Neuronal stem cell (in vitro differentiated cells): ENCODE measurements at regions not wholly inside any gene's neighbourhood (a gene's known extent, or its start where the extent isn't known, plus 50 kb on each side); places are given as distances from the start of the nearest gene placed in this dataset.
A peak's percentile ranks its signal among the peaks of the same experiment; 100 is the strongest.

ENCODE experiments used
- DNase-seq: peaks from one replicate; pipeline ENCODE4 v3.0.0-alpha.2; 2013; ENCODE audit warnings: low spot score
- H2AFZ ChIP-seq: one replicate; pipeline ENCODE4 v1.6.1; 2013; ENCODE audit warnings: mild to moderate bottlenecking, low read length, inconsistent platforms
- H2AK5ac ChIP-seq: 2 replicates; pipeline ENCODE4 v1.6.1; 2013; ENCODE audit warnings: low read depth, mild to moderate bottlenecking, inconsistent platforms, low read length, moderate library complexity, mixed read lengths
- H2BK120ac ChIP-seq: 2 replicates; pipeline ENCODE4 v1.6.1; 2013; ENCODE audit warnings: low read depth, mild to moderate bottlenecking, inconsistent platforms, low read length, moderate library complexity, mixed read lengths
- H2BK12ac ChIP-seq: one replicate; pipeline ENCODE4 v1.6.1; 2013; ENCODE audit warnings: low read length, inconsistent platforms
- H2BK15ac ChIP-seq: 2 replicates; pipeline ENCODE4 v1.6.1; 2013; ENCODE audit warnings: mild to moderate bottlenecking, low read length, inconsistent platforms, mixed read lengths
- H2BK5ac ChIP-seq: one replicate; pipeline ENCODE4 v1.6.1; 2013; ENCODE audit warnings: inconsistent platforms, mild to moderate bottlenecking, low read length, moderate library complexity
- H3K14ac ChIP-seq: one replicate; pipeline ENCODE4 v1.6.1; 2013; ENCODE audit warnings: low read length, inconsistent platforms
- H3K18ac ChIP-seq: 2 replicates; pipeline ENCODE4 v1.6.1; 2013; ENCODE audit warnings: low read length, inconsistent platforms
- H3K23ac ChIP-seq: 2 replicates; pipeline ENCODE4 v1.6.1; 2013; ENCODE audit warnings: low read depth, mild to moderate bottlenecking, mixed read lengths, low read length, inconsistent platforms; ENCODE audit not compliant: poor library complexity
- H3K27ac ChIP-seq: replicated peaks from 3 replicates; pipeline ENCODE4 v1.5.1; 2013; ENCODE audit warnings: low read length, inconsistent platforms
- H3K27me3 ChIP-seq, 3 experiments: 2 replicates each; pipeline ENCODE4 v1.6.1; 2013; ENCODE audit warnings: low read length in 3 of 3, mild to moderate bottlenecking in 2 of 3, inconsistent platforms in 1 of 3, low read depth in 1 of 3, mixed read lengths in 1 of 3, moderate library complexity in 1 of 3; ENCODE audit not compliant: control insufficient read depth in 3 of 3, insufficient read depth in 3 of 3
- H3K36me3 ChIP-seq, 2 donors: replicated peaks in 1 of 2; 2 replicates each; pipeline ENCODE4 v1.6.1; 2013; ENCODE audit warnings: low read length in 2 of 2; ENCODE audit not compliant: control insufficient read depth in 2 of 2, insufficient read depth in 2 of 2
- H3K4ac ChIP-seq: 2 replicates; pipeline ENCODE4 v1.6.1; 2013; ENCODE audit warnings: inconsistent platforms, mild to moderate bottlenecking, low read length, moderate library complexity
- H3K4me1 ChIP-seq, 2 donors: 1 replicate in 1 of 2; 2 replicates in 1 of 2; pipeline ENCODE4 v1.6.1; 2013; ENCODE audit warnings: low read length in 2 of 2, low read depth in 1 of 2; ENCODE audit not compliant: control insufficient read depth in 2 of 2, insufficient read depth in 1 of 2
- H3K4me2 ChIP-seq: one replicate; pipeline ENCODE4 v1.6.1; 2013; ENCODE audit warnings: mild to moderate bottlenecking, low read length, inconsistent platforms; ENCODE audit not compliant: insufficient read depth, poor library complexity, severe bottlenecking
- H3K4me3 ChIP-seq, 2 donors: 2 replicates each; pipeline ENCODE4 v1.5.1; 2013; ENCODE audit warnings: low read length in 2 of 2, mild to moderate bottlenecking in 2 of 2, inconsistent platforms in 1 of 2, moderate library complexity in 1 of 2
- H3K79me1 ChIP-seq: one replicate; pipeline ENCODE4 v1.6.1; 2013; ENCODE audit warnings: low read depth, mild to moderate bottlenecking, inconsistent platforms, low read length, moderate library complexity
- H3K9ac ChIP-seq: one replicate; pipeline ENCODE4 v1.6.1; 2013; ENCODE audit warnings: mild to moderate bottlenecking, low read depth, low read length, inconsistent platforms; ENCODE audit not compliant: poor library complexity
- H3K9me3 ChIP-seq, 2 donors: replicated peaks in 1 of 2; 2 replicates each; pipeline versions ENCODE3 to v1.6.1; 2013; ENCODE audit warnings: low read length in 2 of 2, mild to moderate bottlenecking in 2 of 2, inconsistent platforms in 1 of 2, low read depth in 1 of 2, mixed read lengths in 1 of 2, moderate library complexity in 1 of 2; ENCODE audit not compliant: control insufficient read depth in 2 of 2, insufficient read depth in 1 of 2
- H4K8ac ChIP-seq: one replicate; pipeline ENCODE4 v1.6.1; 2013; ENCODE audit warnings: low read depth, mild to moderate bottlenecking, inconsistent platforms, low read length, moderate library complexity
- H4K91ac ChIP-seq: one replicate; pipeline ENCODE4 v1.6.1; 2013; ENCODE audit warnings: low read length, low read depth, mild to moderate bottlenecking, inconsistent platforms; ENCODE audit not compliant: poor library complexity
- WGBS, 2 donors: extraction: QIAGEN DNeasy Blood & Tissue Kit; methylation state at CpG; one replicate each; pipeline ENCODE4 v1.1.7; 2013; ENCODE audit warnings: missing lambda C conversion rate in 2 of 2, mixed read lengths in 1 of 2; ENCODE audit not compliant: insufficient read length in 2 of 2, insufficient replicate concordance in 1 of 2; ENCODE audit errors: extremely low coverage in 2 of 2; 5-methylcytosine and 5-hydroxymethylcytosine counted together

DNA sequence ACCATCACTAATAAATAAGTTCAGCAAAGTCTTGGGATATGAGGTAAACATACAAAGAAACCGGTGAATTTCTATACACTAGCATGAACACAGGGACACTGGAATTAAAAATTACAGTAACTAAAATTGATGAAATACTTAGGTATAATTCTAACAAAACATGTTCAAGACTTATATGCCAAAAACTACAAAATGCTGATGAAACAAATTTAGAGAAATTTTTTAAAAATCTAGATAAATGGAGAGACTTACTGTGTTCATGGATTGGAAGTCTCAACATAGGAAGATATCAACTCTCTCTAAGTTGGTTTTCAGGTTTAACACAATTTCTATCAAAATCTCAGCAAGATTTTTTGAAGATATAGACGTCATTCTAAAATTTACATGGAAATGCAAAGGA is 128.8 kb upstream of the RET start:
- Histone ChIP-seq H3K18ac (no peak overlapping the region), H2BK12ac (no peak overlapping the region), H2BK15ac (no peak overlapping the region), H3K36me3 (no peaks in the 10 kb centered on the region), H3K4me3 (no peak overlapping the region), H2BK120ac (no peak overlapping the region), H4K8ac (no peak overlapping the region), H3K14ac (no peak overlapping the region), H3K79me1 (no peaks in the 10 kb centered on the region), H3K4me2 (no peak overlapping the region), H3K4ac (no peak overlapping the region), H3K27me3 (peaks cover 0 to 9% (median 7%) of the 10 kb centered on the region in 3 experiments), H3K27ac (no peak overlapping the region), H2BK5ac (no peak overlapping the region), H3K4me1 (peaks cover 0 to 9% of the 10 kb centered on the region in 2 donors), H2AFZ (no peak overlapping the region), H4K91ac (no peak overlapping the region), H3K9ac (no peak overlapping the region), H2AK5ac (no peak overlapping the region), H3K23ac (no peak overlapping the region), H3K9me3 (no peaks in the 10 kb centered on the region)
- no CpG with 5 or more reads among the region's 2 CpGs for WGBS, 2 donors
- DNase-seq = no peak

- Histone ChIP-seq H3K36me3 (no peaks in the 10 kb centered on the region), H2AFZ (no peak overlapping the region), H2BK120ac (no peak overlapping the region), H3K79me1 (no peaks in the 10 kb centered on the region), H4K91ac (no peak overlapping the region), H3K4me3 (no peak overlapping the region), H3K23ac (no peak overlapping the region), H3K4me1 (peaks cover 0 to 10% of the 10 kb centered on the region in 2 donors), H3K9me3 (no peaks in the 10 kb centered on the region), H3K9ac (no peak overlapping the region), H3K14ac (no peak overlapping the region), H3K18ac (no peak overlapping the region), H2BK15ac (no peak overlapping the region), H3K27me3 (peaks cover 0 to 9% (median 7%) of the 10 kb centered on the region in 3 experiments), H2BK5ac (no peak overlapping the region), H2AK5ac (no peak overlapping the region), H3K27ac (no peak overlapping the region), H3K4ac (no peak overlapping the region), H3K4me2 (no peak overlapping the region), H2BK12ac (no peak overlapping the region), H4K8ac (no peak overlapping the region)
- no CpG with 5 or more reads among the region's 2 CpGs for WGBS, 2 donors
- no peak for DNase-seq
Observed at GRCh38 chr10:42949287-42949686, 127.6 kb upstream of the RET start.

GRCh38 chr10:42950606-42951485 is 126.0 kb upstream of the RET start:
- Histone ChIP-seq H3K27me3 (peaks cover 0 to 9% (median 7%) of the 10 kb centered on the region in 3 experiments), H3K18ac (peak overlapping the region; percentile 91), H3K9me3 (no peaks in the 10 kb centered on the region), H3K23ac (no peak overlapping the region), H4K91ac (no peak overlapping the region), H2BK5ac (no peak overlapping the region), H3K4me2 (no peak overlapping the region), H2BK120ac (peak overlapping the region; percentile 72), H2BK15ac (peak overlapping the region; percentile 94), H2AFZ (no peak overlapping the region), H2AK5ac (peak overlapping the region; percentile 74), H3K4me1 (peaks cover 0 to 10% of the 10 kb centered on the region in 2 donors), H4K8ac (no peak overlapping the region), H3K79me1 (no peaks in the 10 kb centered on the region), H3K36me3 (no peaks in the 10 kb centered on the region), H3K27ac (no peak overlapping the region), H3K14ac (peak overlapping the region; percentile 21), H3K4me3 (peak overlapping the region in 1 of 2 donors; percentile 66), H3K9ac (peak overlapping the region; percentile 44), H3K4ac (no peak overlapping the region), H2BK12ac (no peak overlapping the region)
- WGBS, 2 donors = no CpG with 5 or more reads among the region's 27 CpGs
- no peak for DNase-seq

DNA sequence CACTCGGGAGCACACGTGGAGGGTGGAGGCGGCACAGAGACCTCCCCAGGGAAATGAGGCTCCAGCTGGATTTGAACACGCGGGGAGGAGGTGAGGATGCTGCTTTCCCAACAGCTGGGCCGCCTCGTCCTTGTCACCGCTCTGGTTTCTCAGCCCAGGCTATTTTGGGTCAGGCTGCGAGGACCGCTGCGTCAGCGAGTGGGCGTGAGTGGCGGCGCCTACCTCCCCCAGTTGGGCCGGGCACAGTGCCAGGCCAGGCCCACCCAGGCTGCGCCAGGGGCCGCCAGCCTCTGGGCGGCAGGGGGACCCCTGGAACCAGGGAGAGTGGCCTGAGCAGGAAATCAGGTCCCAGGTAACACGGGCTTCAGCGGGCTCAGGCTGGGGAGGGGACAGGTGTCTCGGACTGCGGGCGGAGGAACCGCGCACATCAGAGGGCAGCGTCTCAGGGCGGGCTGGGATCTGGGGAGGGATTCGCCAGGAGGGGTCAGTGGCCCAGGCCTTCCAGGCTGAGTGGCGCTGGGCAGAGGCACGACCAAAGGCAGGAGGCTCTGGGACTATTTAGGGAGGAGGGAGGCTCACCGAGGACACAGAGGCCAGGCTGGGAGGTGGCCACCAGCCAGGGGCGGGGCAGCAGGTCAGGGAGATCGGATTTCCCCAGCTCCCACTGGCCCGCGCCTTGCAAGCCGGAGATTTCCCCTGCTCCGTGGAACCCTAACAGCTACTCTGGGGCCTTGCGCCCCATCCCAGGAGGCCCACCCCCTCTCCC is 125.2 kb upstream of the RET start:
- Histone ChIP-seq H2BK15ac (peak overlapping the region; percentile 94), H3K14ac (no peak overlapping the region), H2BK5ac (no peak overlapping the region), H4K8ac (no peak overlapping the region), H3K79me1 (no peaks in the 10 kb centered on the region), H3K23ac (no peak overlapping the region), H2BK120ac (peak overlapping the region; percentile 72), H3K4ac (no peak overlapping the region), H3K27ac (peak overlapping the region; percentile 6), H3K36me3 (no peaks in the 10 kb centered on the region), H3K4me3 (peak overlapping the region in 1 of 2 donors; percentile 66), H4K91ac (no peak overlapping the region), H3K9ac (peak overlapping the region; percentile 44), H2BK12ac (peak overlapping the region; percentile 73), H3K4me2 (peak overlapping the region; percentile 64), H3K18ac (peak overlapping the region; percentile 91), H2AK5ac (peak overlapping the region; percentile 74), H3K4me1 (peaks cover 0 to 10% of the 10 kb centered on the region in 2 donors), H3K27me3 (peaks cover 0 to 9% (median 7%) of the 10 kb centered on the region in 3 experiments), H3K9me3 (no peaks in the 10 kb centered on the region), H2AFZ (peak overlapping the region; percentile 2)
- DNase-seq = peak; percentile 51
- WGBS, 2 donors = no CpG with 5 or more reads among the region's 39 CpGs
